MM.1S (cell line): ENCODE measurements at regions not wholly inside any gene's neighbourhood (a gene's known extent, or its start where the extent isn't known, plus 50 kb on each side); places are given as distances from the start of the nearest gene placed in this dataset.

Experiments
- CTCF ChIP-seq: fragments of 300-600 bp; sonication (generic); IDR thresholded peaks from 2 replicates; pipeline ENCODE4 v1.5.1; 2016; ENCODE audit warnings: antibody characterized with exemption, low read length, mixed read lengths
- EZH2 ChIP-seq: fragments of 300-600 bp; sonication (generic); optimal IDR thresholded peaks from 2 replicates; pipeline ENCODE3; 2017; ENCODE audit warnings: low read depth, mild to moderate bottlenecking, antibody characterized with exemption, low read length, mixed read lengths
- EZH2phosphoT487 ChIP-seq: fragments of 300-600 bp; sonication (generic); IDR thresholded peaks from 2 replicates; pipeline ENCODE4 v1.6.1; 2018; ENCODE audit warnings: antibody characterized with exemption, low read length

GRCh38 chr2:147506889-147507288 is 337.9 kb upstream of the ACVR2A start:
- TF ChIP-seq EZH2 = no peak
- no peak for TF ChIP-seq CTCF
- TF ChIP-seq EZH2phosphoT487 = no peak
